Activated naive CD8-positive, alpha-beta T cell (primary cell): ENCODE measurements at regions not wholly inside any gene's neighbourhood (a gene's known extent, or its start where the extent isn't known, plus 50 kb on each side); places are given as distances from the start of the nearest gene placed in this dataset.
A peak's percentile ranks its signal among the peaks of the same experiment; 100 is the strongest.

ENCODE experiments used
- H3K27ac Mint-ChIP-seq: one replicate; pipeline ENCODE4 v1.8.0; 2021; ENCODE audit warnings: mixed read lengths
- H3K27me3 Mint-ChIP-seq: one replicate; pipeline ENCODE4 v1.8.0; 2021; ENCODE audit warnings: mixed read lengths
- H3K36me3 Mint-ChIP-seq: one replicate; pipeline ENCODE4 v1.8.0; 2021; ENCODE audit warnings: mixed read lengths
- H3K4me1 Mint-ChIP-seq: one replicate; pipeline ENCODE4 v1.8.0; 2021; ENCODE audit warnings: low read depth, mixed read lengths
- H3K4me3 Mint-ChIP-seq: one replicate; pipeline ENCODE4 v1.8.0; 2021; ENCODE audit warnings: mild to moderate bottlenecking, mixed read lengths
- H3K9me3 Mint-ChIP-seq: one replicate; pipeline ENCODE4 v1.8.0; 2021; ENCODE audit warnings: low read depth, mixed read lengths

GRCh38 chr4:41334182-41334581 lies 77.5 kb downstream of the UCHL1 start:
- Mint-ChIP-seq H3K9me3 (no peaks in the 10 kb centered on the region), H3K4me3 (no peak overlapping the region), H3K4me1 (no peaks in the 10 kb centered on the region), H3K27ac (no peak overlapping the region), H3K36me3 (no peaks in the 10 kb centered on the region), H3K27me3 (peaks cover 10% of the 10 kb centered on the region)

- peaks cover 6% of the 10 kb centered on the region for H3K9me3 Mint-ChIP-seq
- no peak overlapping the region for H3K27ac Mint-ChIP-seq
- H3K4me1 Mint-ChIP-seq = no peaks in the 10 kb centered on the region
- no peaks in the 10 kb centered on the region for H3K36me3 Mint-ChIP-seq
- H3K4me3 Mint-ChIP-seq = no peak overlapping the region
- peaks cover 1% of the 10 kb centered on the region for H3K27me3 Mint-ChIP-seq
Observed at GRCh38 chr4:41339812-41340809, 83.4 kb downstream of the UCHL1 start.

- H3K4me1 Mint-ChIP-seq = no peaks in the 10 kb centered on the region
- H3K36me3 Mint-ChIP-seq = no peaks in the 10 kb centered on the region
- H3K27me3 Mint-ChIP-seq = peaks cover 5% of the 10 kb centered on the region
- no peak overlapping the region for H3K27ac Mint-ChIP-seq
- no peaks in the 10 kb centered on the region for H3K9me3 Mint-ChIP-seq
- no peak overlapping the region for H3K4me3 Mint-ChIP-seq
Observed at GRCh38 chr4:41346306-41347061, 89.8 kb downstream of the UCHL1 start.

- Mint-ChIP-seq H3K36me3 (no peaks in the 10 kb centered on the region), H3K27ac (no peak overlapping the region), H3K4me1 (no peaks in the 10 kb centered on the region), H3K9me3 (no peaks in the 10 kb centered on the region), H3K4me3 (no peak overlapping the region), H3K27me3 (peaks cover 3% of the 10 kb centered on the region)
Observed at GRCh38 chr4:41349021-41349420, 92.3 kb downstream of the UCHL1 start.

- H3K27ac Mint-ChIP-seq = no peak overlapping the region
- peaks cover 27% of the 10 kb centered on the region for H3K27me3 Mint-ChIP-seq
- peaks cover 5% of the 10 kb centered on the region for H3K4me1 Mint-ChIP-seq
- no peak overlapping the region for H3K4me3 Mint-ChIP-seq
- peaks cover 6% of the 10 kb centered on the region for H3K9me3 Mint-ChIP-seq
- peaks cover 2% of the 10 kb centered on the region for H3K36me3 Mint-ChIP-seq
Observed at GRCh38 chr4:41358647-41359421, 102.1 kb downstream of the UCHL1 start.

GRCh38 chr4:41359422-41359775 lies 102.7 kb downstream of the UCHL1 start:
- H3K9me3 Mint-ChIP-seq = peaks cover 6% of the 10 kb centered on the region
- no peak overlapping the region for H3K4me3 Mint-ChIP-seq
- H3K36me3 Mint-ChIP-seq = peaks cover 2% of the 10 kb centered on the region
- peaks cover 28% of the 10 kb centered on the region for H3K27me3 Mint-ChIP-seq
- H3K4me1 Mint-ChIP-seq = peaks cover 5% of the 10 kb centered on the region
- no peak overlapping the region for H3K27ac Mint-ChIP-seq

- Mint-ChIP-seq H3K36me3 (peaks cover 2% of the 10 kb centered on the region), H3K27me3 (peaks cover 30% of the 10 kb centered on the region), H3K9me3 (peaks cover 6% of the 10 kb centered on the region), H3K4me1 (peaks cover 5% of the 10 kb centered on the region), H3K27ac (no peak overlapping the region), H3K4me3 (no peak overlapping the region)
Observed at GRCh38 chr4:41359836-41360213, 103.1 kb downstream of the UCHL1 start.

- Mint-ChIP-seq H3K27ac (no peak overlapping the region), H3K4me1 (peaks cover 5% of the 10 kb centered on the region), H3K36me3 (peaks cover 2% of the 10 kb centered on the region), H3K4me3 (no peak overlapping the region), H3K9me3 (peaks cover 6% of the 10 kb centered on the region), H3K27me3 (peaks cover 32% of the 10 kb centered on the region)
Observed at GRCh38 chr4:41360214-41360920, 103.6 kb downstream of the UCHL1 start.

- H3K27ac Mint-ChIP-seq = no peak overlapping the region
Observed at GRCh38 chr4:41360921-41361793, 104.4 kb downstream of the UCHL1 start.

GRCh38 chr4:41361794-41362526 lies 105.2 kb downstream of the UCHL1 start:
- H3K27me3 Mint-ChIP-seq = peaks cover 34% of the 10 kb centered on the region
- peak overlapping the region; percentile 49 for H3K4me3 Mint-ChIP-seq
- H3K9me3 Mint-ChIP-seq = peaks cover 6% of the 10 kb centered on the region
- H3K27ac Mint-ChIP-seq = no peak overlapping the region
- H3K36me3 Mint-ChIP-seq = no peaks in the 10 kb centered on the region
- H3K4me1 Mint-ChIP-seq = peaks cover 5% of the 10 kb centered on the region

More at GRCh38 chr4:41360921-41361793, 104.4 kb downstream of the UCHL1 start:
- H3K36me3 Mint-ChIP-seq = peaks cover 2% of the 10 kb centered on the region
- peaks cover 6% of the 10 kb centered on the region for H3K9me3 Mint-ChIP-seq
- H3K4me3 Mint-ChIP-seq = peak overlapping the region; percentile 38
- H3K27me3 Mint-ChIP-seq = peaks cover 35% of the 10 kb centered on the region
- H3K4me1 Mint-ChIP-seq = peaks cover 5% of the 10 kb centered on the region

GRCh38 chr4:41362621-41363383 lies 106.1 kb downstream of the UCHL1 start:
- H3K4me1 Mint-ChIP-seq = peaks cover 5% of the 10 kb centered on the region
- H3K27me3 Mint-ChIP-seq = peaks cover 34% of the 10 kb centered on the region

GRCh38 chr4:41363384-41363981 lies 106.8 kb downstream of the UCHL1 start:
- Mint-ChIP-seq H3K4me1 (peaks cover 5% of the 10 kb centered on the region), H3K27me3 (peaks cover 30% of the 10 kb centered on the region), H3K4me3 (no peak overlapping the region), H3K36me3 (no peaks in the 10 kb centered on the region), H3K9me3 (no peaks in the 10 kb centered on the region), H3K27ac (no peak overlapping the region)

More at GRCh38 chr4:41362621-41363383, 106.1 kb downstream of the UCHL1 start:
- Mint-ChIP-seq H3K4me3 (no peak overlapping the region), H3K27ac (no peak overlapping the region), H3K9me3 (peaks cover 6% of the 10 kb centered on the region), H3K36me3 (no peaks in the 10 kb centered on the region)
